ENCODE measurements at regions not wholly inside any gene's neighbourhood (a gene's known extent, or its start where the extent isn't known, plus 50 kb on each side); places are given as distances from the start of the nearest gene placed in this dataset.
"Not testable (repeated sequence)": the region's sequence is repeated elsewhere in the genome, so short reads cannot be mapped to it uniquely, and the experiment has no call there.

DNA sequence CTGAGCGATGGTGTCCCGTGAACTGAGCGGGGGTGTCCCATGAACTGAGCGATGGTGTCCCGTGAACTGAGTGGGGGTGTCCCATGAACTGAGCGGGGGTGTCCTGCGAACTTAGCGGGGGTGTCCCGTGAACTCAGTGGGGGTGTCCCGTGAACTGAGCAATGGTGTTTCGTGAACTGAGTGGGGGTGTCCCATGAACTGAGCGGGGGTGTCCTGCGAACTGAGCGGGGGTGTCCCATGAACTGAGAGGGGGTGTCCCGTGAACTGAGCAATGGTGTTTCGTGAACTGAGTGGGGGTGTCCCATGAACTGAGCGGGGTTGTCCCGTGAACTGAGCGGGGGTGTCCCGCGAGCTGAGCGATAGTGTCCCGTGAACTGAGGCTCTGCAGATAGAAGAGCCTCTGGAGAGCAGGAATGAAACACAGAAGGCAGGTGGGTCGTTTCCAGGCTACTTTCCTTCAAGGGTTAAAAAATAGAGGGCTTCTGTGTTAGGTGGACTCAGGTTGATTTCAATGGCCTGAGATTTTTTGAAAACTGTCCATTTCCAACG lies 176.1 kb downstream of the RTP5 start:
- not testable (repeated sequence) for TF ChIP-seq TARDBP (IDR thresholded peaks at IDR 0.05); BHLHE40 (IDR thresholded peaks at IDR 0.05; ENCODE audit: borderline replicate concordance); FOXA1 (IDR thresholded peaks at IDR 0.05); FOXK2 (IDR thresholded peaks at IDR 0.05); SP1 (IDR thresholded peaks at IDR 0.05); HDGF (IDR thresholded peaks at IDR 0.05; ENCODE audit: borderline replicate concordance); FOXM1 (IDR thresholded peaks at IDR 0.05; ENCODE audit: borderline replicate concordance); ZNF384 (IDR thresholded peaks at IDR 0.05); ELF4 (IDR thresholded peaks at IDR 0.05)
- TF ChIP-seq, protein P1, sequence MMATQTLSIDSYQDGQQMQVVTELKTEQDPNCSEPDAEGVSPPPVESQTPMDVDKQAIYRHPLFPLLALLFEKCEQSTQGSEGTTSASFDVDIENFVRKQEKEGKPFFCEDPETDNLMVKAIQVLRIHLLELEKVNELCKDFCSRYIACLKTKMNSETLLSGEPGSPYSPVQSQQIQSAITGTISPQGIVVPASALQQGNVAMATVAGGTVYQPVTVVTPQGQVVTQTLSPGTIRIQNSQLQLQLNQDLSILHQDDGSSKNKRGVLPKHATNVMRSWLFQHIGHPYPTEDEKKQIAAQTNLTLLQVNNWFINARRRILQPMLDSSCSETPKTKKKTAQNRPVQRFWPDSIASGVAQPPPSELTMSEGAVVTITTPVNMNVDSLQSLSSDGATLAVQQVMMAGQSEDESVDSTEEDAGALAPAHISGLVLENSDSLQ (IDR thresholded peaks at IDR 0.05) = not testable (repeated sequence)

Measured in HEK293T (cell line).